Liver (tissue), 8 donors: ENCODE measurements at regions not wholly inside any gene's neighbourhood (a gene's known extent, or its start where the extent isn't known, plus 50 kb on each side); places are given as distances from the start of the nearest gene placed in this dataset.

Experiments
- DNase-seq: peaks from one replicate; pipeline ENCODE4 v3.0.0-alpha.2; 2017; ENCODE audit warnings: low spot score
- H3K27ac ChIP-seq, 2 donors: one replicate each; pipeline ENCODE4 v1.7.0; 2013; ENCODE audit warnings: inconsistent platforms in 2 of 2, low read length in 2 of 2, control low read depth in 1 of 2, low read depth in 1 of 2, mild to moderate bottlenecking in 1 of 2
- H3K27me3 ChIP-seq, 4 donors: one replicate each; pipeline versions ENCODE4 v1.6.1 to v1.7.0; 2013; ENCODE audit warnings: low read length in 3 of 4, inconsistent platforms in 1 of 4, mild to moderate bottlenecking in 1 of 4, moderate library complexity in 1 of 4; ENCODE audit not compliant: control insufficient read depth in 4 of 4, insufficient read depth in 4 of 4
- H3K36me3 ChIP-seq, 4 donors: one replicate each; pipeline versions ENCODE4 v1.6.1 to v1.7.0; 2013; ENCODE audit warnings: low read length in 3 of 4, mild to moderate bottlenecking in 3 of 4, low read depth in 1 of 4, moderate library complexity in 1 of 4; ENCODE audit not compliant: control insufficient read depth in 4 of 4, insufficient read depth in 3 of 4
- H3K4me1 ChIP-seq, 4 donors: one replicate each; pipeline versions ENCODE4 v1.6.1 to v1.7.0; 2013; ENCODE audit warnings: low read length in 3 of 4, mild to moderate bottlenecking in 3 of 4, moderate library complexity in 1 of 4; ENCODE audit not compliant: control insufficient read depth in 4 of 4, insufficient read depth in 4 of 4
- H3K4me3 ChIP-seq, 3 donors: one replicate each; pipeline versions ENCODE4 v1.6.1 to v1.7.0; 2013; ENCODE audit warnings: low read length in 3 of 3, control low read depth in 1 of 3, low read depth in 1 of 3, mild to moderate bottlenecking in 1 of 3
- H3K9ac ChIP-seq, 2 donors: one replicate each; pipeline ENCODE4 v1.7.0; 2013; ENCODE audit warnings: low read length in 2 of 2, mild to moderate bottlenecking in 2 of 2, moderate library complexity in 2 of 2, control low read depth in 1 of 2, low read depth in 1 of 2
- H3K9me3 ChIP-seq, 4 donors: one replicate each; pipeline versions ENCODE4 v1.6.1 to v1.7.0; 2013; ENCODE audit warnings: low read length in 3 of 4; ENCODE audit not compliant: control insufficient read depth in 4 of 4
- ATF3 ChIP-seq: IDR thresholded peaks from 2 replicates; pipeline ENCODE4 v1.6.1; 2016; ENCODE audit warnings: antibody characterized with exemption
- CTCF ChIP-seq: fragments of 150-350 bp; IDR thresholded peaks from 2 replicates; pipeline ENCODE4 v1.5.1; 2017; ENCODE audit warnings: improper control_type of control experiment, low read depth, low read length; ENCODE audit not compliant: missing input control
- FOXA1 ChIP-seq: IDR thresholded peaks from 2 replicates; pipeline ENCODE4 v1.6.1; 2016; ENCODE audit warnings: antibody characterized with exemption
- FOXA2 ChIP-seq: IDR thresholded peaks from 2 replicates; pipeline ENCODE4 v1.6.1; 2016; ENCODE audit warnings: antibody characterized with exemption
- GABPA ChIP-seq, 2 donors: IDR thresholded peaks in 1 of 2; conservative IDR thresholded peaks in 1 of 2; 2 replicates each; pipeline ENCODE4 v1.6.1; 2016; ENCODE audit warnings: antibody characterized with exemption in 2 of 2, mild to moderate bottlenecking in 1 of 2, moderate library complexity in 1 of 2
- HNF4A ChIP-seq, 2 donors: conservative IDR thresholded peaks; 2 replicates each; pipeline ENCODE4 v1.6.1; 2016; ENCODE audit warnings: antibody characterized with exemption in 2 of 2, mild to moderate bottlenecking in 2 of 2
- JUND ChIP-seq, 2 donors: IDR thresholded peaks; 2 replicates each; pipeline ENCODE4 v1.6.1; 2016; ENCODE audit warnings: antibody characterized with exemption in 2 of 2
- MAX ChIP-seq: IDR thresholded peaks from 2 replicates; pipeline ENCODE4 v1.6.1; 2016; ENCODE audit warnings: antibody characterized with exemption
- NR2F2 ChIP-seq: IDR thresholded peaks from 2 replicates; pipeline ENCODE4 v1.6.1; 2016; ENCODE audit warnings: antibody characterized with exemption
- RAD21 ChIP-seq, 2 donors: IDR thresholded peaks; 2 replicates each; pipeline ENCODE4 v1.6.1; 2016; ENCODE audit warnings: antibody characterized with exemption in 2 of 2, mild to moderate bottlenecking in 2 of 2
- REST ChIP-seq: IDR thresholded peaks from 2 replicates; pipeline ENCODE4 v1.6.1; 2016; ENCODE audit warnings: antibody characterized with exemption, mild to moderate bottlenecking
- RXRA ChIP-seq, 2 donors: IDR thresholded peaks; 2 replicates each; pipeline ENCODE4 v1.6.1; 2017 to 2018; ENCODE audit warnings: antibody characterized with exemption in 2 of 2, mild to moderate bottlenecking in 1 of 2
- SP1 ChIP-seq: IDR thresholded peaks from 2 replicates; pipeline ENCODE4 v1.6.1; 2018; ENCODE audit warnings: antibody characterized with exemption, mild to moderate bottlenecking
- TAF1 ChIP-seq: conservative IDR thresholded peaks from 2 replicates; pipeline ENCODE4 v1.6.1; 2016; ENCODE audit warnings: antibody characterized with exemption, mild to moderate bottlenecking
- YY1 ChIP-seq: IDR thresholded peaks from 2 replicates; pipeline ENCODE4 v1.6.1; 2016; ENCODE audit warnings: antibody characterized with exemption, mild to moderate bottlenecking
- ZBTB33 ChIP-seq: IDR thresholded peaks from 2 replicates; pipeline ENCODE4 v1.6.1; 2016; ENCODE audit warnings: antibody characterized with exemption
- WGBS: extraction: QIAGEN DNeasy Blood & Tissue Kit; methylation state at CpG from one replicate; pipeline ENCODE4 v1.1.7; 2013; 5-methylcytosine and 5-hydroxymethylcytosine counted together
- donor health status: healthy.
- donor health status: healthy.
- donor health status: healthy.
- donor health status: healthy.
- donor health status: healthy.

- no peaks in the 10 kb centered on the region for H3K9me3 ChIP-seq
- no peak for DNase-seq
- 55% methylated on average over 1 of the region's 1 CpG for WGBS
- no peak overlapping the region for H3K9ac ChIP-seq
- no peaks in the 10 kb centered on the region for H3K36me3 ChIP-seq
- no peak overlapping the region for H3K27ac ChIP-seq
- no peaks in the 10 kb centered on the region for H3K4me1 ChIP-seq
- H3K27me3 ChIP-seq = no peaks in the 10 kb centered on the region
- TF ChIP-seq GABPA (IDR thresholded peaks at IDR 0.05 in 1 of 2, conservative IDR thresholded peaks at IDR 0.05 in 1 of 2) (no peak), RXRA (IDR thresholded peaks at IDR 0.05) (no peak), CTCF (no peak), ZBTB33 (no peak), HNF4A (conservative IDR thresholded peaks at IDR 0.05) (no peak), ATF3 (no peak), MAX (no peak), REST (no peak), SP1 (no peak), YY1 (no peak), TAF1 (no peak), RAD21 (IDR thresholded peaks at IDR 0.05) (no peak), JUND (IDR thresholded peaks at IDR 0.05) (no peak), FOXA1 (no peak)
- H3K4me3 ChIP-seq = no peak overlapping the region
These were observed 1310.8 kb upstream of the SLC39A10 start for GRCh38 chr2:194346193-194346592.

- no peaks in the 10 kb centered on the region for H3K36me3 ChIP-seq
- TF ChIP-seq YY1 = no peak
- no peak for TF ChIP-seq NR2F2
- TF ChIP-seq REST = no peak
- no peak for TF ChIP-seq GABPA (IDR thresholded peaks at IDR 0.05 in 1 of 2, conservative IDR thresholded peaks at IDR 0.05 in 1 of 2)
- no peak for TF ChIP-seq TAF1
- no peak for TF ChIP-seq HNF4A (conservative IDR thresholded peaks at IDR 0.05)
- no peak for TF ChIP-seq MAX
- TF ChIP-seq FOXA2 = no peak
- no peak for TF ChIP-seq RAD21 (IDR thresholded peaks at IDR 0.05)
- no peak overlapping the region for H3K27ac ChIP-seq
- H3K27me3 ChIP-seq = no peaks in the 10 kb centered on the region
- no peak overlapping the region for H3K9ac ChIP-seq
- H3K9me3 ChIP-seq = no peaks in the 10 kb centered on the region
- no peaks in the 10 kb centered on the region for H3K4me1 ChIP-seq
- DNase-seq = no peak
- no peak overlapping the region for H3K4me3 ChIP-seq
- WGBS = 70% methylated on average over 2 of the region's 2 CpGs
These were observed 1311.7 kb upstream of the SLC39A10 start for GRCh38 chr2:194345347-194345746.
